GM18909 (cell line): ENCODE measurements at regions not wholly inside any gene's neighbourhood (a gene's known extent, or its start where the extent isn't known, plus 50 kb on each side); places are given as distances from the start of the nearest gene placed in this dataset.

ENCODE experiments used
- ATAC-seq: cut with Tn5 transposase; IDR thresholded peaks from one replicate; pipeline ENCODE4 v1.9.1; 2021; ENCODE audit warnings: mild to moderate bottlenecking; ENCODE audit not compliant: unreplicated experiment, poor library complexity

- no peak for ATAC-seq
Measured at GRCh38 chr2:167548396-167548795, 660.1 kb downstream of the XIRP2 start.

DNA sequence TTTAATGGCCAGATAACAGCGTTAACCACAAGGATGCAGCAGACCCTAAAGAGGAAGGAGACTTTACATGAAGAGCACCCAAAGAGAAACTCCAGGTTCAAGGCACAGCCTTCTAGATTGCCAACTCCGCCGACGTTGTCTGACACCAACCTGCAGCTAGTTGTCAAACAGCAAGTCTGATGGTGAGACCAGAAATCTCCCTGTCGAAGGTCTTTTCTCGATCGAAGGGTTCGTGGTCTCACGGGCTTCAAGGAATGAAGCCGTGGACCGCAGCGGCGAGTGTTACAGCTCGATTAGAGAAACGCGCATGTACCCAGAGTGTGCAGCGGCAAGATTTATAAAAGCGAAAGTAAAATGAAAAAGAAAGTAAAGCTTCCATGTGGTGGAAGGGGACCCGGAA lies 656.3 kb downstream of the XIRP2 start:
- ATAC-seq: no peak

DNA sequence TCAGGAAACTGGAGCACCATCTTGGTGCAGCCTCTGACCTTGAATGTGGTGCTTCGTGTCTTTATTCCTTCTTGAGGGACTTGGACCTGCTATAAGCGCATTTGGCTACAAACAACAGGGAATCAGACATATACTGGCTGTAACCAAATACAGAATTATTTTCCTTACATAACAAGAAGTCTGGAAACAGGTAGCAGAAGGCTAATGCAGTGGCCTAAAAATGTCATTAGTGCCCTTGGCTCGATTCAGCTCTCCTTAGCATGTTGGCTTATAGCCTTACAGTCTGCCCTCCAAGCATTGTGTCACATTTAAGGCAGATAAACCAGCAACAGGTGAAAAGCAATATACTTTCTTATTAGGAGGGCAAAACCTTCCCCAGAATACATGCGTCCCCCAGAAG lies 655.4 kb downstream of the XIRP2 start:
- ATAC-seq: no peak

DNA sequence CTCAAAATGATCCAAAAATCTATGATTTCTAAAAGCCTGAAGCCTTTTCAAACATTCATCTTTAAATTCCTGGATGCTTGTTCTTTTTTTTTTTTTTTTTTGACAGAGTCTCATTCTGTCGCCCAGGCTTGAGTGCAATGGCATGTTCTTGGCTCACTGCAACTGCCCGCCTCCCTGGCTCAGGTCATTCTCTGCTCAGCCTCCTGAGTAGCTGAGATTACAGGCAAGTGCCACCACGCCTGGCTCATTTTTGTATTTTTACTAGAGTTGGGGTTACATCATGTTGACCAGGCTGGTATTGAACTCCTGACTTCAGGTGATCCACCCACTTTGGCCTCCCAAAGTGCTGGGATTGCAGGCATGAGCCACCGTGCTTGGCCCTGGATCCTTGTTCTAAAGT lies 649.5 kb downstream of the XIRP2 start:
- no peak for ATAC-seq

GRCh38 chr2:167534443-167534842 lies 646.2 kb downstream of the XIRP2 start:
- ATAC-seq: no peak

GRCh38 chr2:167524786-167525185 lies 636.5 kb downstream of the XIRP2 start:
- no peak for ATAC-seq

DNA sequence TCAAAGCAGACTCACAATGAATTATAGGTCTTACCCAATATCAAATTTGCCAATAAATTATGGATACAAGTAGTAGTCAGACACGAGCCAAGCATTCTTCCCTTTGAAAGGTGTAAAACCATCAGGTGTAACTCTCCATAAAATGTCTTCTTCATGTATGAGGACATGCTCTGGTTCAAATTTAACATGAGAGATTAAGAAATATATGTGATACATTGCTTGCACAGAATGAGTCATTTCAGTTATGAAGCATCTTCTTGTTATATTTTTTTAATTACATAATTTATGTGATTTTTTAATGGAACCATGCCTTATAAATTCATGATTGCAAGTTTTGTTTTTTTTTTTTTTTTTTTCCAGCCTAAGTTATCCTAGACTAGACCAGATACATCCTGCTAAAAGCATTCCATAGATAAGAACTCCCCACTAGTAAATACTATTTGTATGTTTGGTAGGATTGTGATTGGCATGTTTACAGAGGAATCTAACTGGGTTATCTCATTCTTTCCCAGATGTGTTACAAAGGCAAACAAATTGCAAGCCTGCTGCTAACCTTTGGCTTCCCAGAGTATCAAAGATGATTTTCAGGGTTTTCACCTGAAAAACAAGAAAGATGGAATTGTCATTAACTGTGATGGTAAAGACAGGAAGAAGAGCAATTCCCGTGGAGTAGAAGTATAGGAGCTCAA lies 621.9 kb downstream of the XIRP2 start:
- ATAC-seq: no peak

- no peak for ATAC-seq
Measured at GRCh38 chr2:167509586-167509985, 621.3 kb downstream of the XIRP2 start.

DNA sequence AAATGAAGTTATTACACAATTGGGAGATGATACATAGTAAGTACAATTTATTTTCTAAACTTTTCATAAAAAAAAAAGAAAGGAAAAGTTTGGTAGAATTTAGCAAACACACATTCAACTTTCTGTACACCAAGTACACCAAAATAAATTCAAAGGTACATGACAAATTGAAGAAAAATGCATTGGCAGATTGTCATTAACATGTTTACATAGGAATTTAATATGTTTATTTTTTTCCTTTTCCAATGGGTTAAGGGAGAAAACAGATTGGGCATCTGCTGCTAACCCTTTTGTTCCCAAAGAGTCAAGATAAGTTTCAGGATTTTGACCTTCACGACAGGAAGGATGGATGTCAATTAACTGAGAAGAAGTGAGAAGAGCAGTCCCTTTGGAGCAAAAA lies 620.4 kb downstream of the XIRP2 start:
- ATAC-seq: no peak

DNA sequence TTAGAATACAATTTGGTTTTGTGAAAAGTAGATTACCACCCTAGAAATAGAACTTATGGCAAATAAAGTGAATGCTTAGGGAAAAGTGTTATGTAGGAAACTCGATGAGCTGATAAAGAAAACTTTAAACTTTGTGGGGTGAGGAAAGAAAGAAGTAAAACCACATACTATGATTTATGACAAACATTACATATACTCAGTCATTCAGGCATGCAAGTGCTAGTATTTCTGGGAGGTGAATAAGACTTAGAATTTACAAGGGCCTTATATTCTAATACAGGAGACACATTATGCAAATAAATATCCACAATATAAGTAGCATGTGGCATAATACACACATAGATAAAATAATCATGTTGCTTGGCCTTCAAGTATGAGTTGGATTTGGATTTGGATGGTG lies 618.1 kb downstream of the XIRP2 start:
- no peak for ATAC-seq

GRCh38 chr2:167504695-167505094 lies 616.4 kb downstream of the XIRP2 start:
- ATAC-seq: no peak

GRCh38 chr2:167504061-167504460 lies 615.8 kb downstream of the XIRP2 start:
- ATAC-seq: no peak

- no peak for ATAC-seq
Measured at GRCh38 chr2:167501618-167502017, 613.3 kb downstream of the XIRP2 start.

DNA sequence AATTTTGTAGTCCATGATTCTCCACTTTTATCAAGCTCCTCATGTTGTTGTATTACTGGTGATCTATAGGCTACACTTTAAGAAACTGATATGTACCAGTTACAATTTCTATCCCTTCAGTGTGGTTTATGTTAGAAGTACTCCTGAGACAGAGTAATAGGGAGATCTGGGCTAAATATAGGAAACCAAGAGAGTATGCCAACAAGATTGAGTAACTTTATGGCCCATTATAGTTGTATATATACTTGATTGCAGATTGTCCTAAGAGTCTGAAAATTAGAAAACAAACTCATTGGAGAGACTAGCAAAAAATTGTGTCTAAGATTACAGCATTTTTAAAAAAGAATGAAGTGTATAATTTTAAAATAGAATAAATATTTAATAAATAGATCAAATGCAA lies 605.6 kb downstream of the XIRP2 start:
- ATAC-seq: no peak

- ATAC-seq: no peak
Measured at GRCh38 chr2:167492486-167492885, 604.2 kb downstream of the XIRP2 start.

- ATAC-seq: no peak
Measured at GRCh38 chr2:167491788-167492187, 603.5 kb downstream of the XIRP2 start.

- ATAC-seq: no peak
Measured at GRCh38 chr2:167490455-167490854, 602.2 kb downstream of the XIRP2 start.

DNA sequence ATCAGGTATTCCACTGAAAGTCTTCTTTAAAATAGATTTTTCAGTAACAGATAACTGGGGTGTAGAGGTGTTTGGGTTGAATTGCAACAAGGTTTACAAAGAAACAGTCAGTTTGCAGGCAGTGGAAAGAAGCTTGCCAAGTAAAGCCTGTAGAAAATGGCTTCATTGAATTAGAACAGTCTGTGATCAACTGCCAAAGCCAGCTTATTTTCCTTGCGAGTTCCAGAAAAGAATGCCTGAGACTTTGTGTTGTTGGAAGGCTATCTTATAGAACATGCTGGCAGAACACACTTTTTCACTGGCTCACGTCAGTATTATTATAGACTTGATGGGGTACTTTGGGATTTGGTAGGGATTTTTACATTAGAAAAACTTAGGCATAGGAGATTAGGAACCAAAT lies 601.0 kb downstream of the XIRP2 start:
- no peak for ATAC-seq

DNA sequence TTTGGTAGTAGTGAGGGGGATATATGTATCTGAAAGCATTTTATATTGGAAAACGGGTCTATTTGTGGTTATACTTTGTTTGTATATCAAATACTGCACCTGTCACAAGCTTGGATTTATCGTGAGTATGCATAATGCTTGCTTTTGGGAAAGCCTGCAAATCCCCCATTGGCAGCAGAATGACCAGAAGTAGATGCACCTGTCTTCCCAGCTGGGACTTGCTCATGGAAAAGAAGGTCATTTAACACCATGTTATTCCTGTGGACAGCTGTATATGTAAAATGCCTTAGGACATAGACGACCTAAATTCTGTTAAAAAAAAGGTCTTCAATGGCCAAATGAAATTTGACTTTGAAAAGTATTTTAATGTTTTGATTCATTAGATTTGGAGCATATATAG lies 599.4 kb downstream of the XIRP2 start:
- ATAC-seq: no peak

- ATAC-seq: no peak
Measured at GRCh38 chr2:167484875-167485274, 596.6 kb downstream of the XIRP2 start.

DNA sequence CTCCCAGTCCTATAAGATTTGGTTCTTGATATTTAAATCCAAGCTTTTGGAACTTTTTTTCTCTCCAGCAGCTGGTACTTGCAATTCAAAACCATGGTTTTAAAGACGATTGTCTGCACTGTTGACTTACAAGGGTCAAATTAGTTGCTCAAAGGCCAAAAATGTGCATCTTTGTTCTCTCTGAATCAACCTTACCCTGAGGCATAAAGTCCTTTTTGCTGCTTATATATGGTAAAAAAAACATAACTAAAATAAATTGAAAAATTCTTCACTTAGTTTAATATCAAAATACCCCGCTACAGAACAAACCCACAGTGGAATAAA lies 592.7 kb downstream of the XIRP2 start:
- ATAC-seq: no peak

GRCh38 chr2:167480232-167480985 lies 592.1 kb downstream of the XIRP2 start:
- no peak for ATAC-seq
